GM12864 (cell line): ENCODE measurements at regions not wholly inside any gene's neighbourhood (a gene's known extent, or its start where the extent isn't known, plus 50 kb on each side); places are given as distances from the start of the nearest gene placed in this dataset.
A peak's percentile ranks its signal among the peaks of the same experiment; 100 is the strongest.
"Not testable (repeated sequence)": the region's sequence is repeated elsewhere in the genome, so short reads cannot be mapped to it uniquely, and the experiment has no call there.

Experiments used
- DNase-seq: peaks from one replicate; pipeline ENCODE4 v3.0.0-alpha.2; 2011; ENCODE audit warnings: low read depth
- H3K4me3 ChIP-seq: 2 replicates; pipeline ENCODE4 v1.5.1; 2011; ENCODE audit warnings: mild to moderate bottlenecking, low read depth, low read length, control low read depth
- CTCF ChIP-seq: IDR thresholded peaks from 2 replicates; pipeline ENCODE4 v1.5.1; 2011; ENCODE audit warnings: low read depth, mild to moderate bottlenecking, moderate library complexity, low read length, control low read depth, inconsistent platforms; ENCODE audit errors: missing control alignments

- no peak for TF ChIP-seq CTCF
- no peak for DNase-seq
- no peak overlapping the region for H3K4me3 ChIP-seq
These were observed 361.0 kb upstream of the NT5C1B start for GRCh38 chr2:18950361-18950851.

DNA sequence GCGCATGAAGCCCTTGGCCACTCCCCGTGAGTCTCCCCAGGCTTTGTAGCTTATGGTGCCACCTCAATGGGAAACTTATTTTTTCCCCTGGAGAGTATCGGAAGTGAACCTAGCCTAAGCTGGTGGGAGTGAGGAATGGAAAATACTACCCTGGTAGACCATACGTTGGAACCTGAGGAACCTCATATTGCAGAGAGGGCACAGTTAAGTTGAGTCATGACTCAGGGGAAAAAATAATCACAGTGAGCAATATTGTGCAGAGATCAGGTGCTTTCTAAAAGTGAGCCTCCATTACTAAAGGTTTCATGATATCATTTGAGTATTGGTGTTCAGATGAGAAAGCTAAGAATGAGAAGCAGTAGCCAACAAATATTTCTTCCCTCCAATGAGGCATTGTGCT lies 360.5 kb upstream of the NT5C1B start:
- TF ChIP-seq CTCF: no peak
- no peak overlapping the region for H3K4me3 ChIP-seq
- DNase-seq: no peak

DNA sequence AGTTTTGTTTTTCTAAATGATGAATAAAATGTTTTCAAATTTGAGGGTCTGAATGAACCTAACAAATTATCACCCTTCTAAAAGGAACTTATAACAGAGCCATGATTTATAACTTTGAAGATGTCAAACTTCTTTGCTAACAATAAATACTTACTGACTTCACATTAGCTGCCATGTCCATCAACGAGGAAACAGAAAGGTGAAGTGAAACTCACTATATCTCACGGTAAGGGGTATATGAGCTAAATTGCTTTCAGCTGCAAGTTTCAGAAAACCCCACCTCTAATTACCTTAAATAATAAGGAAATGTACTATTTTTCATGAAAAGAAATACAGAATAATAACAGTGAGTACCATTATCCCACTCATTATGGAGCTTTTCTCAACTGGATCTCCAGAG lies 350.8 kb upstream of the NT5C1B start:
- no peak overlapping the region for H3K4me3 ChIP-seq
- DNase-seq: peak; percentile 52
- TF ChIP-seq CTCF: no peak

- not testable (repeated sequence) for DNase-seq, H3K4me3 ChIP-seq
These were observed 350.4 kb upstream of the NT5C1B start for GRCh38 chr2:18939740-18940139.

DNA sequence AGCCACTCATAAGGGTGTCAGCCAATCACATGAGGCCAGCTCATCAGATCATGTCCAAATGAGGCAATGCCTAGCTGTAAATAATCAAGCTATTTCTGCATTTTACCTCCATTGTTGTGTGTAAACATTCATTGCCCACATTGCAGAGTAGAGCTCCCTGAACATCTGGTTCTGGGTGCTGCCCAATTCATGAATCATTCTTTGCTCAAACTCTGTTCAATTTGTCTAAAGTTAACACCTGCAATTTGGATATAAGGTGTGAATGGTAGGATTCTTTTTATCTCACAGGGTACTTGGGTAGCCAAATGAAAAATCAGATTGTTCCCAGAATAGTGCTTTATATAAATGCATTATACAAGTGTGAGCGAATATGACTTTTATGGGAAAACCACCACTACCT lies 345.5 kb upstream of the NT5C1B start:
- H3K4me3 ChIP-seq: no peak overlapping the region
- no peak for DNase-seq
- no peak for TF ChIP-seq CTCF

GRCh38 chr2:18932853-18933252 lies 343.5 kb upstream of the NT5C1B start:
- no peak for TF ChIP-seq CTCF
- no peak for DNase-seq
- H3K4me3 ChIP-seq: no peak overlapping the region

DNA sequence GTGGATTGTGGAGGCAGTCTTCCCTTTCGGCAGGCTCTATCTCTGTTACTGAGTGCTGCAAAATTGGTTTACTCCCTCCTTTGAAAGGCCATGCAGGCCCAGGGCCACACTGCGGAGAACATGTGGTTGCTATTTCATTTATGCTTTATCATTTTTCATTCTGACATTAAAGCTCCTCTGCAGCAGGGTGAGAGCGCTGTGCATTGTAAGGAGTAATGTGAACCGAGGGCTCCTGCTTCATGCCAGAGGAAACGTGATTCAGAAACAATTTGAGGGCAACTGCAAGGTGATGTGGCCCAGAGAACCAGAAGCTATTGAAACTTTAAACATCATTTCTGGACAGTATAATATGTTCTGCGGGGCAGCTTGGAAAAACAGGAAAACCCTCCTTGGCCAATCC lies 341.6 kb upstream of the NT5C1B start:
- TF ChIP-seq CTCF: no peak
- DNase-seq: no peak
- H3K4me3 ChIP-seq: no peak overlapping the region
